ENCODE measurements at regions not wholly inside any gene's neighbourhood (a gene's known extent, or its start where the extent isn't known, plus 50 kb on each side); places are given as distances from the start of the nearest gene placed in this dataset.
"Not testable (repeated sequence)": the region's sequence is repeated elsewhere in the genome, so short reads cannot be mapped to it uniquely, and the experiment has no call there.

GRCh38 chr13:95411428-95412040 lies 110.3 kb upstream of the ABCC4 start:
- Histone ChIP-seq H3K4me1 (no peaks in the 10 kb centered on the region), H3K27ac (no peak overlapping the region), H3K9me3 (peaks cover 0 to 5% (median 0%) of the 10 kb centered on the region in 8 donors), H3K27me3 (replicated peaks in 1 of 7) (no peaks in the 10 kb centered on the region), H3K4me3 (no peak overlapping the region), H3K36me3 (no peaks in the 10 kb centered on the region)
- no peak for TF ChIP-seq POLR2AphosphoS5 (IDR thresholded peaks at IDR 0.05)
- intact Hi-C loops (cut with DNase I; ENCODE audit: low total_unique reads) = no loop called here
- WGBS, 5 donors = 55 to 72% (median 60%) methylated on average over 6 to 7 of the region's 7 CpGs
- no peak for DNase-seq

- Histone ChIP-seq H3K9me3 (peaks cover 0 to 5% (median 0%) of the 10 kb centered on the region in 8 donors), H3K4me3 (no peak overlapping the region), H3K4me1 (no peaks in the 10 kb centered on the region), H3K36me3 (no peaks in the 10 kb centered on the region), H3K27ac (no peak overlapping the region), H3K27me3 (replicated peaks in 1 of 7) (peaks cover 0 to 18% (median 0%) of the 10 kb centered on the region in 7 donors)
- intact Hi-C loops (cut with DNase I; ENCODE audit: low total_unique reads) = no loop called here
- WGBS, 5 donors = 37 to 60% (median 42%) methylated on average over 4 of the region's 4 CpGs
- no peak for TF ChIP-seq POLR2A (IDR thresholded peaks at IDR 0.05)
- no peak for TF ChIP-seq CTCF (IDR thresholded peaks at IDR 0.05 in 8 of 11, conservative IDR thresholded peaks at IDR 0.05 in 3 of 11)
- TF ChIP-seq POLR2AphosphoS5 (IDR thresholded peaks at IDR 0.05) = no peak
- DNase-seq = no peak
Observed at GRCh38 chr13:95418946-95419345, 117.7 kb upstream of the ABCC4 start.

GRCh38 chr13:95420501-95420900 lies 119.2 kb upstream of the ABCC4 start:
- Histone ChIP-seq H3K4me3 (no peak overlapping the region), H3K4me1 (no peaks in the 10 kb centered on the region), H3K27me3 (replicated peaks in 1 of 7) (peaks cover 0 to 18% (median 0%) of the 10 kb centered on the region in 7 donors), H3K27ac (no peak overlapping the region), H3K9me3 (peaks cover 0 to 3% (median 0%) of the 10 kb centered on the region in 8 donors), H3K36me3 (no peaks in the 10 kb centered on the region)
- TF ChIP-seq POLR2AphosphoS5 (IDR thresholded peaks at IDR 0.05) (no peak), POLR2A (IDR thresholded peaks at IDR 0.05) (no peak), CTCF (IDR thresholded peaks at IDR 0.05 in 8 of 11, conservative IDR thresholded peaks at IDR 0.05 in 3 of 11) (no peak)
- 21 to 42% (median 30%) methylated on average over 8 of the region's 8 CpGs for WGBS, 5 donors
- no peak for DNase-seq
- intact Hi-C loops (cut with DNase I; ENCODE audit: low total_unique reads) = no loop called here

GRCh38 chr13:95426631-95427030 lies 125.4 kb upstream of the ABCC4 start:
- intact Hi-C loops (cut with DNase I; ENCODE audit: low total_unique reads) = no loop called here

GRCh38 chr13:95430525-95430924 lies 122.0 kb upstream of the CLDN10 start:
- H3K36me3 ChIP-seq; intact Hi-C loops (cut with DNase I; ENCODE audit: low total_unique reads); H3K4me1 ChIP-seq; H3K27ac ChIP-seq; H3K27me3 ChIP-seq (replicated peaks in 1 of 7); H3K4me3 ChIP-seq; H3K9me3 ChIP-seq; DNase-seq: not testable (repeated sequence)
- WGBS, 5 donors = 81 to 92% (median 83%) methylated on average over 6 of the region's 6 CpGs

More at GRCh38 chr13:95426631-95427030, 125.4 kb upstream of the ABCC4 start:
- H3K9me3 ChIP-seq = no peaks in the 10 kb centered on the region
- TF ChIP-seq CTCF (IDR thresholded peaks at IDR 0.05 in 8 of 11, conservative IDR thresholded peaks at IDR 0.05 in 3 of 11) (no peak), POLR2AphosphoS5 (IDR thresholded peaks at IDR 0.05) (no peak), POLR2A (IDR thresholded peaks at IDR 0.05) (no peak)
- DNase-seq = no peak
- H3K27ac ChIP-seq = no peak overlapping the region
- WGBS, 5 donors = 89 to 97% (median 95%) methylated on average over 6 of the region's 6 CpGs
- H3K27me3 ChIP-seq (replicated peaks in 1 of 7) = no peaks in the 10 kb centered on the region
- no peak overlapping the region for H3K4me3 ChIP-seq
- H3K4me1 ChIP-seq = no peaks in the 10 kb centered on the region
- H3K36me3 ChIP-seq = no peaks in the 10 kb centered on the region

All from spleen (tissue), 11 donors.